ENCODE measurements at regions not wholly inside any gene's neighbourhood (a gene's known extent, or its start where the extent isn't known, plus 50 kb on each side); places are given as distances from the start of the nearest gene placed in this dataset.

- H3K4me1 ChIP-seq (ENCODE audit: control extremely low read depth in 1 of 4, control insufficient read depth in 4 of 4, insufficient read depth in 4 of 4, low read length in 3 of 4): no peaks in the 10 kb centered on the region
- ChIA-PET CTCF (no interaction called here), POLR2A (no interaction called here)
- H3K9me3 ChIP-seq (ENCODE audit: control extremely low read depth in 1 of 5, control insufficient read depth in 4 of 5, insufficient read depth in 2 of 5, low read depth in 1 of 5, low read length in 4 of 5): no peaks in the 10 kb centered on the region
- H3K27me3 ChIP-seq (replicated peaks in 2 of 5; ENCODE audit: control insufficient read depth in 4 of 5, insufficient read depth in 5 of 5, low read length in 4 of 5): no peaks in the 10 kb centered on the region
- WGBS (ENCODE audit: insufficient coverage): 100% methylated on average over 2 of the region's 3 CpGs
- H3K27ac ChIP-seq (ENCODE audit: insufficient read depth in 1 of 2, low read depth in 1 of 2, low read length in 2 of 2, poor library complexity in 1 of 2, severe bottlenecking in 2 of 2): no peak overlapping the region
- no peaks in the 10 kb centered on the region for H3K36me3 ChIP-seq (ENCODE audit: control insufficient read depth in 4 of 4, insufficient read depth in 4 of 4, low read length in 3 of 4)
- no peak for DNase-seq
- H3K4me3 ChIP-seq (ENCODE audit: control insufficient read depth in 1 of 7, extremely low read depth in 1 of 7, insufficient read depth in 4 of 7, low read depth in 2 of 7, low read length in 6 of 7): no peak overlapping the region
Observed at GRCh38 chr14:27917896-27918295, 848.7 kb upstream of the FOXG1 start.

- no peak for DNase-seq
- ChIA-PET CTCF (no interaction called here), POLR2A (no interaction called here)
- Histone ChIP-seq H3K9me3 (ENCODE audit: control extremely low read depth in 1 of 5, control insufficient read depth in 4 of 5, insufficient read depth in 2 of 5, low read depth in 1 of 5, low read length in 4 of 5) (peaks cover 0 to 5% (median 0%) of the 10 kb centered on the region in 5 experiments), H3K27me3 (replicated peaks in 2 of 5; ENCODE audit: control insufficient read depth in 4 of 5, insufficient read depth in 5 of 5, low read length in 4 of 5) (no peaks in the 10 kb centered on the region), H3K4me1 (ENCODE audit: control extremely low read depth in 1 of 4, control insufficient read depth in 4 of 4, insufficient read depth in 4 of 4, low read length in 3 of 4) (no peaks in the 10 kb centered on the region), H3K36me3 (ENCODE audit: control insufficient read depth in 4 of 4, insufficient read depth in 4 of 4, low read length in 3 of 4) (no peaks in the 10 kb centered on the region), H3K4me3 (ENCODE audit: control insufficient read depth in 1 of 7, extremely low read depth in 1 of 7, insufficient read depth in 4 of 7, low read depth in 2 of 7, low read length in 6 of 7) (no peak overlapping the region), H3K27ac (ENCODE audit: insufficient read depth in 1 of 2, low read depth in 1 of 2, low read length in 2 of 2, poor library complexity in 1 of 2, severe bottlenecking in 2 of 2) (no peak overlapping the region)
Observed at GRCh38 chr14:27927519-27927918, 839.1 kb upstream of the FOXG1 start.

- Histone ChIP-seq H3K27me3 (replicated peaks in 2 of 5; ENCODE audit: control insufficient read depth in 4 of 5, insufficient read depth in 5 of 5, low read length in 4 of 5) (no peaks in the 10 kb centered on the region), H3K9me3 (ENCODE audit: control extremely low read depth in 1 of 5, control insufficient read depth in 4 of 5, insufficient read depth in 2 of 5, low read depth in 1 of 5, low read length in 4 of 5) (no peaks in the 10 kb centered on the region), H3K4me1 (ENCODE audit: control extremely low read depth in 1 of 4, control insufficient read depth in 4 of 4, insufficient read depth in 4 of 4, low read length in 3 of 4) (no peaks in the 10 kb centered on the region), H3K36me3 (ENCODE audit: control insufficient read depth in 4 of 4, insufficient read depth in 4 of 4, low read length in 3 of 4) (no peaks in the 10 kb centered on the region), H3K27ac (ENCODE audit: insufficient read depth in 1 of 2, low read depth in 1 of 2, low read length in 2 of 2, poor library complexity in 1 of 2, severe bottlenecking in 2 of 2) (no peak overlapping the region), H3K4me3 (ENCODE audit: control insufficient read depth in 1 of 7, extremely low read depth in 1 of 7, insufficient read depth in 4 of 7, low read depth in 2 of 7, low read length in 6 of 7) (no peak overlapping the region)
- 100% methylated on average over 1 of the region's 1 CpG for WGBS (ENCODE audit: insufficient coverage)
- ChIA-PET POLR2A (no interaction called here), CTCF (no interaction called here)
- DNase-seq: no peak
Observed at GRCh38 chr14:27929797-27930347, 836.7 kb upstream of the FOXG1 start.

GRCh38 chr14:27938392-27938791 is 828.2 kb upstream of the FOXG1 start:
- no peaks in the 10 kb centered on the region for H3K36me3 ChIP-seq (ENCODE audit: control insufficient read depth in 4 of 4, insufficient read depth in 4 of 4, low read length in 3 of 4)
- ChIA-PET POLR2A (no interaction called here), CTCF (no interaction called here)
- no peak overlapping the region for H3K4me3 ChIP-seq (ENCODE audit: control insufficient read depth in 1 of 7, extremely low read depth in 1 of 7, insufficient read depth in 4 of 7, low read depth in 2 of 7, low read length in 6 of 7)
- no peaks in the 10 kb centered on the region for H3K27me3 ChIP-seq (replicated peaks in 2 of 5; ENCODE audit: control insufficient read depth in 4 of 5, insufficient read depth in 5 of 5, low read length in 4 of 5)
- DNase-seq: no peak
- no CpG with 5 or more reads among the region's 1 CpG for WGBS (ENCODE audit: insufficient coverage)
- H3K4me1 ChIP-seq (ENCODE audit: control extremely low read depth in 1 of 4, control insufficient read depth in 4 of 4, insufficient read depth in 4 of 4, low read length in 3 of 4): no peaks in the 10 kb centered on the region
- no peak overlapping the region for H3K27ac ChIP-seq (ENCODE audit: insufficient read depth in 1 of 2, low read depth in 1 of 2, low read length in 2 of 2, poor library complexity in 1 of 2, severe bottlenecking in 2 of 2)
- H3K9me3 ChIP-seq (ENCODE audit: control extremely low read depth in 1 of 5, control insufficient read depth in 4 of 5, insufficient read depth in 2 of 5, low read depth in 1 of 5, low read length in 4 of 5): no peaks in the 10 kb centered on the region

GRCh38 chr14:27945512-27945911 is 821.1 kb upstream of the FOXG1 start:
- Histone ChIP-seq H3K9me3 (ENCODE audit: control extremely low read depth in 1 of 5, control insufficient read depth in 4 of 5, insufficient read depth in 2 of 5, low read depth in 1 of 5, low read length in 4 of 5) (no peaks in the 10 kb centered on the region), H3K36me3 (ENCODE audit: control insufficient read depth in 4 of 4, insufficient read depth in 4 of 4, low read length in 3 of 4) (no peaks in the 10 kb centered on the region), H3K4me3 (ENCODE audit: control insufficient read depth in 1 of 7, extremely low read depth in 1 of 7, insufficient read depth in 4 of 7, low read depth in 2 of 7, low read length in 6 of 7) (no peak overlapping the region), H3K27me3 (replicated peaks in 2 of 5; ENCODE audit: control insufficient read depth in 4 of 5, insufficient read depth in 5 of 5, low read length in 4 of 5) (no peaks in the 10 kb centered on the region), H3K4me1 (ENCODE audit: control extremely low read depth in 1 of 4, control insufficient read depth in 4 of 4, insufficient read depth in 4 of 4, low read length in 3 of 4) (no peaks in the 10 kb centered on the region), H3K27ac (ENCODE audit: insufficient read depth in 1 of 2, low read depth in 1 of 2, low read length in 2 of 2, poor library complexity in 1 of 2, severe bottlenecking in 2 of 2) (no peak overlapping the region)
- ChIA-PET POLR2A (no interaction called here), CTCF (no interaction called here)
- WGBS (ENCODE audit: insufficient coverage): 70% methylated on average over 2 of the region's 4 CpGs
- peak in 1 of 3 donors; percentile 5 for DNase-seq

GRCh38 chr14:27958757-27959156 is 807.8 kb upstream of the FOXG1 start:
- ChIA-PET CTCF (no interaction called here), POLR2A (no interaction called here)
- no peaks in the 10 kb centered on the region for H3K27me3 ChIP-seq (replicated peaks in 2 of 5; ENCODE audit: control insufficient read depth in 4 of 5, insufficient read depth in 5 of 5, low read length in 4 of 5)
- DNase-seq: no peak
- no peak overlapping the region for H3K27ac ChIP-seq (ENCODE audit: insufficient read depth in 1 of 2, low read depth in 1 of 2, low read length in 2 of 2, poor library complexity in 1 of 2, severe bottlenecking in 2 of 2)
- H3K9me3 ChIP-seq (ENCODE audit: control extremely low read depth in 1 of 5, control insufficient read depth in 4 of 5, insufficient read depth in 2 of 5, low read depth in 1 of 5, low read length in 4 of 5): peaks cover 0 to 4% (median 0%) of the 10 kb centered on the region in 5 experiments
- 100% methylated on average over 1 of the region's 2 CpGs for WGBS (ENCODE audit: insufficient coverage)
- H3K36me3 ChIP-seq (ENCODE audit: control insufficient read depth in 4 of 4, insufficient read depth in 4 of 4, low read length in 3 of 4): no peaks in the 10 kb centered on the region
- no peaks in the 10 kb centered on the region for H3K4me1 ChIP-seq (ENCODE audit: control extremely low read depth in 1 of 4, control insufficient read depth in 4 of 4, insufficient read depth in 4 of 4, low read length in 3 of 4)
- no peak overlapping the region for H3K4me3 ChIP-seq (ENCODE audit: control insufficient read depth in 1 of 7, extremely low read depth in 1 of 7, insufficient read depth in 4 of 7, low read depth in 2 of 7, low read length in 6 of 7)

- POLR2A ChIA-PET: no interaction called here
- H3K4me1 ChIP-seq (ENCODE audit: control extremely low read depth in 1 of 4, control insufficient read depth in 4 of 4, insufficient read depth in 4 of 4, low read length in 3 of 4): no peaks in the 10 kb centered on the region
- no peaks in the 10 kb centered on the region for H3K27me3 ChIP-seq (replicated peaks in 2 of 5; ENCODE audit: control insufficient read depth in 4 of 5, insufficient read depth in 5 of 5, low read length in 4 of 5)
- DNase-seq: no peak
- WGBS (ENCODE audit: insufficient coverage): 98% methylated on average over 4 of the region's 5 CpGs
- no peak overlapping the region for H3K4me3 ChIP-seq (ENCODE audit: control insufficient read depth in 1 of 7, extremely low read depth in 1 of 7, insufficient read depth in 4 of 7, low read depth in 2 of 7, low read length in 6 of 7)
- CTCF ChIA-PET: no interaction called here
- H3K36me3 ChIP-seq (ENCODE audit: control insufficient read depth in 4 of 4, insufficient read depth in 4 of 4, low read length in 3 of 4): no peaks in the 10 kb centered on the region
- H3K9me3 ChIP-seq (ENCODE audit: control extremely low read depth in 1 of 5, control insufficient read depth in 4 of 5, insufficient read depth in 2 of 5, low read depth in 1 of 5, low read length in 4 of 5): peaks cover 0 to 1% (median 0%) of the 10 kb centered on the region in 5 experiments
- no peak overlapping the region for H3K27ac ChIP-seq (ENCODE audit: insufficient read depth in 1 of 2, low read depth in 1 of 2, low read length in 2 of 2, poor library complexity in 1 of 2, severe bottlenecking in 2 of 2)
Observed at GRCh38 chr14:27995691-27996090, 770.9 kb upstream of the FOXG1 start.
